ENCODE measurements at regions not wholly inside any gene's neighbourhood (a gene's known extent, or its start where the extent isn't known, plus 50 kb on each side); places are given as distances from the start of the nearest gene placed in this dataset.

DNA sequence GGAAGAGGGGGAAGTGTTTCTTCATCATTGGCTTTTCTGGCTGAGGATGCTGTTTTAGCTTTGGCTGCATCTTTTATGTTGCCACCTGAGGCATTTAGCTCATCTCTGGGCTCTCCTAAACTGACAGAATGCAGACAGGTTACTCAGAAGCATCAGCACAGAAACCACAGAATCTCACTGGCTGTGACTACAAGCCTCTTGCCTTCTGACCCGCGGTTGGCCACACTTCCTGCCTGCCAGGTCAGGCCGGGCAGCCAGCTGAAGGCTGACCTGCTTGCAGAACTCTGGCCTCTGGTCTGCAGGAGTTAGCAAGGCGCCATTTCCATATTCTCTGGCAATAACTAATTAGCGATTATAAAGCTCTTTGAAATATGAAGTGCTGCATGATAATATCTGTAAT, 366.5 kb downstream of the MID1IP1 start:
- 89% methylated on average over 5 of the region's 5 CpGs; no CpG with 5 or more reads in 1 of the 2 experiments for WGBS, 2 experiments (ENCODE audit: insufficient coverage in 1 of 2, insufficient read length in 1 of 2)

DNA sequence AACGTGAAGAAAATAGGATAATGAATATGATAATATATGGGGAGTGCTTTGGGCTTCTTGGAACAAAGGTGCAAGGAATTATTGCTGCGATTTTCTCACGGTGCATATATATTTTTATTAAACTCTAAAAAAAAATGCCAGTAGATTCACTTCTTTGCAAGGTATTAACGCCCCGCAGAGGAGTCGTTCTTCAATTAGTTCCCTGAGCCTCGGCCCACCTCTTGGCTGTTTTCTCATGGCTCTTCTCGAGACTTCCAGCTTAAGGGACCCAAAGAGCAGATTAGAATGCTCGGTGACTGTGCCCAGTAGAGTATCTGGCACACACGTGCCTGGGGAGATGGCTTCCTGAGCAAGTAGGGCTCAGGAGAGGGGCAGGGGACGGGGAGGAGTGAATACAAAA, 367.4 kb downstream of the MID1IP1 start:
- Histone ChIP-seq H3K27ac (ENCODE audit: low read depth, low read length) (no peak overlapping the region), H3K4me1 (ENCODE audit: control insufficient read depth, insufficient read depth, low read length) (no peaks in the 10 kb centered on the region), H3K36me3 (ENCODE audit: control insufficient read depth, insufficient read depth, low read length) (no peaks in the 10 kb centered on the region), H3K4me3 (ENCODE audit: low read length) (no peak overlapping the region), H3K9ac (ENCODE audit: extremely low read depth, low read length, poor library complexity, severe bottlenecking) (no peak overlapping the region), H3K9me3 (ENCODE audit: control insufficient read depth, low read length) (no peaks in the 10 kb centered on the region), H3K27me3 (ENCODE audit: control insufficient read depth, insufficient read depth, low read length, poor library complexity, severe bottlenecking) (no peaks in the 10 kb centered on the region)
- H3K9me3 Mint-ChIP-seq: peaks cover 38% of the 10 kb centered on the region
- no peaks in the 10 kb centered on the region for H3K4me1 Mint-ChIP-seq
- no peak for DNase-seq
- no peak overlapping the region for H3K27ac Mint-ChIP-seq
- no peaks in the 10 kb centered on the region for H3K36me3 Mint-ChIP-seq (ENCODE audit: low read depth)
- TF ChIP-seq, protein P1, sequence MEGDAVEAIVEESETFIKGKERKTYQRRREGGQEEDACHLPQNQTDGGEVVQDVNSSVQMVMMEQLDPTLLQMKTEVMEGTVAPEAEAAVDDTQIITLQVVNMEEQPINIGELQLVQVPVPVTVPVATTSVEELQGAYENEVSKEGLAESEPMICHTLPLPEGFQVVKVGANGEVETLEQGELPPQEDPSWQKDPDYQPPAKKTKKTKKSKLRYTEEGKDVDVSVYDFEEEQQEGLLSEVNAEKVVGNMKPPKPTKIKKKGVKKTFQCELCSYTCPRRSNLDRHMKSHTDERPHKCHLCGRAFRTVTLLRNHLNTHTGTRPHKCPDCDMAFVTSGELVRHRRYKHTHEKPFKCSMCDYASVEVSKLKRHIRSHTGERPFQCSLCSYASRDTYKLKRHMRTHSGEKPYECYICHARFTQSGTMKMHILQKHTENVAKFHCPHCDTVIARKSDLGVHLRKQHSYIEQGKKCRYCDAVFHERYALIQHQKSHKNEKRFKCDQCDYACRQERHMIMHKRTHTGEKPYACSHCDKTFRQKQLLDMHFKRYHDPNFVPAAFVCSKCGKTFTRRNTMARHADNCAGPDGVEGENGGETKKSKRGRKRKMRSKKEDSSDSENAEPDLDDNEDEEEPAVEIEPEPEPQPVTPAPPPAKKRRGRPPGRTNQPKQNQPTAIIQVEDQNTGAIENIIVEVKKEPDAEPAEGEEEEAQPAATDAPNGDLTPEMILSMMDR (conservative IDR thresholded peaks at IDR 0.05): no peak
- H3K4me3 Mint-ChIP-seq: no peak overlapping the region
- peaks cover 5% of the 10 kb centered on the region for H3K27me3 Mint-ChIP-seq (ENCODE audit: insufficient read depth)
- 91% methylated on average over 8 to 10 of the region's 11 CpGs for WGBS, 2 experiments (ENCODE audit: insufficient coverage in 1 of 2, insufficient read length in 1 of 2)

More for the DNA sequence above, 366.5 kb downstream of the MID1IP1 start:
- Mint-ChIP-seq H3K27me3 (ENCODE audit: insufficient read depth) (peaks cover 13% of the 10 kb centered on the region), H3K4me3 (no peak overlapping the region), H3K27ac (no peak overlapping the region), H3K4me1 (no peaks in the 10 kb centered on the region), H3K9me3 (peaks cover 46% of the 10 kb centered on the region), H3K36me3 (ENCODE audit: low read depth) (no peaks in the 10 kb centered on the region)
- Histone ChIP-seq H3K9me3 (ENCODE audit: control insufficient read depth, low read length) (no peaks in the 10 kb centered on the region), H3K27me3 (ENCODE audit: control insufficient read depth, insufficient read depth, low read length, poor library complexity, severe bottlenecking) (no peaks in the 10 kb centered on the region), H3K9ac (ENCODE audit: extremely low read depth, low read length, poor library complexity, severe bottlenecking) (no peak overlapping the region), H3K4me1 (ENCODE audit: control insufficient read depth, insufficient read depth, low read length) (no peaks in the 10 kb centered on the region), H3K4me3 (ENCODE audit: low read length) (no peak overlapping the region), H3K27ac (ENCODE audit: low read depth, low read length) (no peak overlapping the region), H3K36me3 (ENCODE audit: control insufficient read depth, insufficient read depth, low read length) (no peaks in the 10 kb centered on the region)
- no peak for DNase-seq
- TF ChIP-seq, protein P1 (conservative IDR thresholded peaks at IDR 0.05): no peak

DNA sequence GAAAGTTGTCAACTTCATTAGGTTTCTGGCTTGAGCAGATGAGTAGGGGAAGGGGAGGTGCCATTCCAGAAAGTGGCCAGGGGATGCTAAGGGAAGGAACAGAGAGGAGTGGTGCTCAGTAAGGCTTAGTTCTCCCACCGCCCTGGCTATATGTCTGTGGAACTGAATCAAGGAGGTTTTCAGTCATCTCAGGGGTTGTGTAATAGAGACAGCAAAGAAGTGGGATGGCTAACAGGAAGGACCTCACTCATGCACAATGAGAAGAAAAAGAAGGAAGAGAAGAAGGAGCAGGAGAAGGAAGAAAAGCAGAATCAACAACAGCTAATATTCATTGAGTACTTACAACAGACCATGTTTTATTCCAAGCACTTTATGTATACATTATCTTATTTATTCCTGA, 368.7 kb downstream of the MID1IP1 start:
- H3K27ac Mint-ChIP-seq: no peak overlapping the region
- no peak overlapping the region for H3K27ac ChIP-seq (ENCODE audit: low read depth, low read length)
- no peaks in the 10 kb centered on the region for H3K36me3 ChIP-seq (ENCODE audit: control insufficient read depth, insufficient read depth, low read length)
- TF ChIP-seq, protein P1 (conservative IDR thresholded peaks at IDR 0.05): no peak
- no peak overlapping the region for H3K4me3 Mint-ChIP-seq
- no peak overlapping the region for H3K4me3 ChIP-seq (ENCODE audit: low read length)
- no peak for DNase-seq
- H3K27me3 ChIP-seq (ENCODE audit: control insufficient read depth, insufficient read depth, low read length, poor library complexity, severe bottlenecking): no peaks in the 10 kb centered on the region
- no peaks in the 10 kb centered on the region for H3K4me1 ChIP-seq (ENCODE audit: control insufficient read depth, insufficient read depth, low read length)
- H3K9ac ChIP-seq (ENCODE audit: extremely low read depth, low read length, poor library complexity, severe bottlenecking): no peak overlapping the region
- no peaks in the 10 kb centered on the region for H3K9me3 ChIP-seq (ENCODE audit: control insufficient read depth, low read length)
- H3K36me3 Mint-ChIP-seq (ENCODE audit: low read depth): no peaks in the 10 kb centered on the region
- 100% methylated on average over 1 of the region's 1 CpG; no CpG with 5 or more reads in 1 of the 2 experiments for WGBS, 2 experiments (ENCODE audit: insufficient coverage in 1 of 2, insufficient read length in 1 of 2)
- H3K4me1 Mint-ChIP-seq: no peaks in the 10 kb centered on the region
- peaks cover 39% of the 10 kb centered on the region for H3K9me3 Mint-ChIP-seq
- peaks cover 2% of the 10 kb centered on the region for H3K27me3 Mint-ChIP-seq (ENCODE audit: insufficient read depth)

Measured in endodermal cell (in vitro differentiated cells).